ENCODE measurements at regions not wholly inside any gene's neighbourhood (a gene's known extent, or its start where the extent isn't known, plus 50 kb on each side); places are given as distances from the start of the nearest gene placed in this dataset.

DNA sequence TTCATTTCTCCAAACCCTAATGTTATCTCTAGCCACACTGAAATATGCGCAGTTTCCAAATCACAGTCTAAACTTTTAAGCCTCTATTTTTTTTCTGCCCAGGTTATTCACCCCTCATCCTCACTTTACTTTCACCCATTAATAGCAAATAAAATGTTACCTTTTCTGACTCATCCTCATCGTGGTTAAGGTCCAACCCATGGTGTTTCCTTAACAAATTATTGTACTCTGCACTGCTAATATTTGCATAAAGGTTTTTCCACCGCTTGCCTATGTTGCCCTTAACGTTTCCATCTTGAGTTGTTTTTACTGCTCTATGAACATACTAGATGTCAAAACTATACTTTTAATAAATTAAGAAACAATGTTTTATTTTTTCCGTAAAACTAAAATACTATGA, 780.9 kb upstream of the KLHL1 start:
- Histone ChIP-seq H3K9me3 (no peaks in the 10 kb centered on the region), H3K27me3 (no peaks in the 10 kb centered on the region), H3K27ac (no peak overlapping the region), H3K4me3 (no peak overlapping the region), H3K4me1 (no peaks in the 10 kb centered on the region), H3K36me3 (no peaks in the 10 kb centered on the region)
- TF ChIP-seq EP300 (IDR thresholded peaks at IDR 0.05) = no peak
- TF ChIP-seq POLR2A (IDR thresholded peaks at IDR 0.05) = no peak
- no peak for TF ChIP-seq POLR2AphosphoS5 (IDR thresholded peaks at IDR 0.05)
- TF ChIP-seq, protein P1, sequence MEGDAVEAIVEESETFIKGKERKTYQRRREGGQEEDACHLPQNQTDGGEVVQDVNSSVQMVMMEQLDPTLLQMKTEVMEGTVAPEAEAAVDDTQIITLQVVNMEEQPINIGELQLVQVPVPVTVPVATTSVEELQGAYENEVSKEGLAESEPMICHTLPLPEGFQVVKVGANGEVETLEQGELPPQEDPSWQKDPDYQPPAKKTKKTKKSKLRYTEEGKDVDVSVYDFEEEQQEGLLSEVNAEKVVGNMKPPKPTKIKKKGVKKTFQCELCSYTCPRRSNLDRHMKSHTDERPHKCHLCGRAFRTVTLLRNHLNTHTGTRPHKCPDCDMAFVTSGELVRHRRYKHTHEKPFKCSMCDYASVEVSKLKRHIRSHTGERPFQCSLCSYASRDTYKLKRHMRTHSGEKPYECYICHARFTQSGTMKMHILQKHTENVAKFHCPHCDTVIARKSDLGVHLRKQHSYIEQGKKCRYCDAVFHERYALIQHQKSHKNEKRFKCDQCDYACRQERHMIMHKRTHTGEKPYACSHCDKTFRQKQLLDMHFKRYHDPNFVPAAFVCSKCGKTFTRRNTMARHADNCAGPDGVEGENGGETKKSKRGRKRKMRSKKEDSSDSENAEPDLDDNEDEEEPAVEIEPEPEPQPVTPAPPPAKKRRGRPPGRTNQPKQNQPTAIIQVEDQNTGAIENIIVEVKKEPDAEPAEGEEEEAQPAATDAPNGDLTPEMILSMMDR (IDR thresholded peaks at IDR 0.05) = no peak
- ATAC-seq (ENCODE audit: low FRiP score in 2 of 2) = no peak
- 81 to 84% methylated on average over 5 of the region's 5 CpGs for WGBS, 2 donors
- DNase-seq = no peak

DNA sequence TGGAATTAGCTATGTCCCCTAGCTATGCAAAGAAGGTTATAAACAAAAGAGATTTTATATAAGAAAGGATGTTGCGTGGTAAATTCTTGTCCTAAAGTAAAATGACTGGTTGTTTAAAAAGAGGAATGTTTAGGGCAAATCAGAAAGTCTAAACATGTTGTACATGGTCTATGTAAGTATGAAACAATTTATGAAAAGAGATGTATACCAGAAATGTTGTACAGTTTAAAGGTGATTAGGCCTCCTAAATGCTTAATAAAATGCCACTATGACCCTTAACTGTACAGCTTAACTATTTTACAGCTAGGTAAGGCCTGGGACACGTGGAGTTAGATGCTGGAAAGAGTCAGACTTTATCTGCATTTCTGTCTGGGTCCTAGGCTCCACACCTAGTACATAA, 775.9 kb upstream of the KLHL1 start:
- H3K4me3 ChIP-seq = no peak overlapping the region
- ATAC-seq (ENCODE audit: low FRiP score in 2 of 2) (no peak), DNase-seq (no peak)
- no peaks in the 10 kb centered on the region for H3K9me3 ChIP-seq
- TF ChIP-seq POLR2A (IDR thresholded peaks at IDR 0.05) (no peak), POLR2AphosphoS5 (IDR thresholded peaks at IDR 0.05) (no peak), EP300 (IDR thresholded peaks at IDR 0.05) (no peak)
- TF ChIP-seq, protein P1 (IDR thresholded peaks at IDR 0.05) = no peak
- H3K4me1 ChIP-seq = no peaks in the 10 kb centered on the region
- H3K27ac ChIP-seq = no peak overlapping the region
- H3K27me3 ChIP-seq = no peaks in the 10 kb centered on the region
- WGBS, 2 donors = 60 to 66% methylated on average over 2 of the region's 2 CpGs
- H3K36me3 ChIP-seq = no peaks in the 10 kb centered on the region

DNA sequence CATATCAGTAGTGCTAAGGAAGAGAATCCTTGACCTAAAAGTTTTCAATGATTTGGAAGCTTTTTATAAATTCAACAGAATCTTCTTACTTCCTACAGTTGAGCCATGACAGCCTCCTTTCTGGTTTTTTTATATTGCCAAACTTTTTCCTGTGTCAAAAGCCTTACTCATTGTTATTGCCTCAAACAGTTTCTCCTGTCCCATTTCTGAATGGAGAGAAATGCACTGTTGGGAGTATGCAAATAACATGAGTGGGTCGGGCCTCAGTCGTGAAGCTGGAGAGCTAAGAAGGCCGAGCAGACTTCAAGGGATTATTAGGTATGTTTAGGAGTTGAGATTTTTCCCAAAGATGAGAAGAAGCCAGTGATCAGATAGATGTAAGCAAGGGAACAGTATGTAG, 766.4 kb upstream of the KLHL1 start:
- Histone ChIP-seq H3K27me3 (no peaks in the 10 kb centered on the region), H3K27ac (no peak overlapping the region), H3K4me3 (no peak overlapping the region), H3K9me3 (no peaks in the 10 kb centered on the region), H3K36me3 (no peaks in the 10 kb centered on the region), H3K4me1 (no peaks in the 10 kb centered on the region)
- DNase-seq = no peak
- no peak for ATAC-seq (ENCODE audit: low FRiP score in 2 of 2)
- WGBS, 2 donors = 33 to 62% methylated on average over 3 of the region's 3 CpGs
- TF ChIP-seq, protein P1 (IDR thresholded peaks at IDR 0.05) = no peak
- TF ChIP-seq POLR2A (IDR thresholded peaks at IDR 0.05) (no peak), POLR2AphosphoS5 (IDR thresholded peaks at IDR 0.05) (no peak), EP300 (IDR thresholded peaks at IDR 0.05) (no peak)

DNA sequence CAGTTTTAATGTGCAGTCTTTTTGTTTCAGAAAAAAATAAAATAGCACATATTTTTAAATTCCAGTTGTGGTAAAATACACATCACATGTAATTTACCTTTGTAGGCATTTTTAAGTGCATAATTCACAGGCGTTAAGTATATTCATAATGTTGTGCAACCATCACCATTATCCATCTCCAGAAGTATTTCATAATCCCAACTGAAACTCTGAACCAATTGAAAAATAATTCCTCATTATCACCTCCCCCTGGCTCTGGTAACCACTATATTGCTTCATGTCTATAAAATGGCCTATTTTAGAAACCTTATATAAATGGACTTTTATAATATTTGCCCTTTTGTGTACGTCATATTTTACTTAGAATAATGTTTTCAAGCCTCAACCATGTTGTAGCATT, 756.5 kb upstream of the KLHL1 start:
- 57 to 65% methylated on average over 2 of the region's 2 CpGs for WGBS, 2 donors
- no peak for ATAC-seq (ENCODE audit: low FRiP score in 2 of 2)
- Histone ChIP-seq H3K36me3 (no peaks in the 10 kb centered on the region), H3K4me3 (no peak overlapping the region), H3K9me3 (no peaks in the 10 kb centered on the region), H3K27me3 (no peaks in the 10 kb centered on the region), H3K4me1 (no peaks in the 10 kb centered on the region), H3K27ac (no peak overlapping the region)
- no peak for TF ChIP-seq POLR2AphosphoS5 (IDR thresholded peaks at IDR 0.05)
- TF ChIP-seq, protein P1 (IDR thresholded peaks at IDR 0.05) = no peak
- TF ChIP-seq EP300 (IDR thresholded peaks at IDR 0.05) = no peak
- no peak for TF ChIP-seq POLR2A (IDR thresholded peaks at IDR 0.05)
- no peak for DNase-seq

DNA sequence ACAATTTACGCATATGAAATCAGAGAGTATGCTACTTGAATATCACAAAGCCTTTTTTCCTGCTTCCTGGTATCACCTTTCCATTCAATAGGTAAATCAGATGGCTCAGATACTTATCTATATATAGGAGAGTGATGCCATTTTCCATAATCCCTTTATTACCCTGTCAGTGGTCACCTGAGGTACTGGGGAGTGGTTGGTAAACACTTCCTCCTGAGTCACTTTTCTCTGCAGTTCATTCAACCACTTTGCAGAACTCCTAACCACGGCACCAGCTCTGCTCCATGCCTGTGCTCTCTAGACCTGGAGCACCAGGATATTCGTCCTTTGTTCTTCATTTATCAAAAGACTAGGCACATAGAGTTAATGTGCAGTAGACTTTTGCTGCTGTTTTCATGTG, 748.5 kb upstream of the KLHL1 start:
- WGBS, 2 donors = 52 to 59% methylated on average over 3 of the region's 3 CpGs
- DNase-seq (no peak), ATAC-seq (ENCODE audit: low FRiP score in 2 of 2) (no peak)
- Histone ChIP-seq H3K27me3 (no peaks in the 10 kb centered on the region), H3K27ac (no peak overlapping the region), H3K36me3 (no peaks in the 10 kb centered on the region), H3K4me1 (no peaks in the 10 kb centered on the region), H3K9me3 (no peaks in the 10 kb centered on the region), H3K4me3 (no peak overlapping the region)
- TF ChIP-seq POLR2AphosphoS5 (IDR thresholded peaks at IDR 0.05) (no peak), EP300 (IDR thresholded peaks at IDR 0.05) (no peak), POLR2A (IDR thresholded peaks at IDR 0.05) (no peak)
- TF ChIP-seq, protein P1 (IDR thresholded peaks at IDR 0.05) = no peak
